Liver (tissue), 7 donors: ENCODE measurements at regions not wholly inside any gene's neighbourhood (a gene's known extent, or its start where the extent isn't known, plus 50 kb on each side); places are given as distances from the start of the nearest gene placed in this dataset.

Experiments used
- DNase-seq: peaks from one replicate; pipeline ENCODE4 v3.0.0-alpha.2; 2017; ENCODE audit warnings: low spot score
- H3K27ac ChIP-seq, 2 donors: one replicate each; pipeline ENCODE4 v1.7.0; 2013; ENCODE audit warnings: inconsistent platforms in 2 of 2, low read length in 2 of 2, control low read depth in 1 of 2, low read depth in 1 of 2, mild to moderate bottlenecking in 1 of 2
- H3K27me3 ChIP-seq, 4 donors: one replicate each; pipeline versions ENCODE4 v1.6.1 to v1.7.0; 2013; ENCODE audit warnings: low read length in 3 of 4, inconsistent platforms in 1 of 4, mild to moderate bottlenecking in 1 of 4, moderate library complexity in 1 of 4; ENCODE audit not compliant: control insufficient read depth in 4 of 4, insufficient read depth in 4 of 4
- H3K36me3 ChIP-seq, 4 donors: one replicate each; pipeline versions ENCODE4 v1.6.1 to v1.7.0; 2013; ENCODE audit warnings: low read length in 3 of 4, mild to moderate bottlenecking in 3 of 4, low read depth in 1 of 4, moderate library complexity in 1 of 4; ENCODE audit not compliant: control insufficient read depth in 4 of 4, insufficient read depth in 3 of 4
- H3K4me1 ChIP-seq, 4 donors: one replicate each; pipeline versions ENCODE4 v1.6.1 to v1.7.0; 2013; ENCODE audit warnings: low read length in 3 of 4, mild to moderate bottlenecking in 3 of 4, moderate library complexity in 1 of 4; ENCODE audit not compliant: control insufficient read depth in 4 of 4, insufficient read depth in 4 of 4
- H3K4me3 ChIP-seq, 3 donors: one replicate each; pipeline versions ENCODE4 v1.6.1 to v1.7.0; 2013; ENCODE audit warnings: low read length in 3 of 3, control low read depth in 1 of 3, low read depth in 1 of 3, mild to moderate bottlenecking in 1 of 3
- H3K9ac ChIP-seq, 2 donors: one replicate each; pipeline ENCODE4 v1.7.0; 2013; ENCODE audit warnings: low read length in 2 of 2, mild to moderate bottlenecking in 2 of 2, moderate library complexity in 2 of 2, control low read depth in 1 of 2, low read depth in 1 of 2
- H3K9me3 ChIP-seq, 4 donors: one replicate each; pipeline versions ENCODE4 v1.6.1 to v1.7.0; 2013; ENCODE audit warnings: low read length in 3 of 4; ENCODE audit not compliant: control insufficient read depth in 4 of 4
- EGR1 ChIP-seq, 2 donors: IDR thresholded peaks; 2 replicates each; pipeline ENCODE4 v1.6.1; 2016 to 2018; ENCODE audit warnings: antibody characterized with exemption in 2 of 2, low read depth in 2 of 2
- FOXA1 ChIP-seq: IDR thresholded peaks from 2 replicates; pipeline ENCODE4 v1.6.1; 2016; ENCODE audit warnings: antibody characterized with exemption
- FOXA2 ChIP-seq: IDR thresholded peaks from 2 replicates; pipeline ENCODE4 v1.6.1; 2016; ENCODE audit warnings: antibody characterized with exemption
- GABPA ChIP-seq, 2 donors: IDR thresholded peaks in 1 of 2; conservative IDR thresholded peaks in 1 of 2; 2 replicates each; pipeline ENCODE4 v1.6.1; 2016; ENCODE audit warnings: antibody characterized with exemption in 2 of 2, mild to moderate bottlenecking in 1 of 2, moderate library complexity in 1 of 2
- HNF4A ChIP-seq, 2 donors: conservative IDR thresholded peaks; 2 replicates each; pipeline ENCODE4 v1.6.1; 2016; ENCODE audit warnings: antibody characterized with exemption in 2 of 2, mild to moderate bottlenecking in 2 of 2
- HNF4G ChIP-seq: IDR thresholded peaks from 2 replicates; pipeline ENCODE4 v1.6.1; 2016; ENCODE audit warnings: antibody characterized with exemption
- JUND ChIP-seq, 2 donors: IDR thresholded peaks; 2 replicates each; pipeline ENCODE4 v1.6.1; 2016; ENCODE audit warnings: antibody characterized with exemption in 2 of 2
- MAX ChIP-seq: IDR thresholded peaks from 2 replicates; pipeline ENCODE4 v1.6.1; 2016; ENCODE audit warnings: antibody characterized with exemption
- NR2F2 ChIP-seq: IDR thresholded peaks from 2 replicates; pipeline ENCODE4 v1.6.1; 2016; ENCODE audit warnings: antibody characterized with exemption
- RAD21 ChIP-seq, 2 donors: IDR thresholded peaks; 2 replicates each; pipeline ENCODE4 v1.6.1; 2016; ENCODE audit warnings: antibody characterized with exemption in 2 of 2, mild to moderate bottlenecking in 2 of 2
- REST ChIP-seq: IDR thresholded peaks from 2 replicates; pipeline ENCODE4 v1.6.1; 2016; ENCODE audit warnings: antibody characterized with exemption, mild to moderate bottlenecking
- RXRA ChIP-seq, 2 donors: IDR thresholded peaks; 2 replicates each; pipeline ENCODE4 v1.6.1; 2017 to 2018; ENCODE audit warnings: antibody characterized with exemption in 2 of 2, mild to moderate bottlenecking in 1 of 2
- SP1 ChIP-seq: IDR thresholded peaks from 2 replicates; pipeline ENCODE4 v1.6.1; 2018; ENCODE audit warnings: antibody characterized with exemption, mild to moderate bottlenecking
- TAF1 ChIP-seq: conservative IDR thresholded peaks from 2 replicates; pipeline ENCODE4 v1.6.1; 2016; ENCODE audit warnings: antibody characterized with exemption, mild to moderate bottlenecking
- YY1 ChIP-seq: IDR thresholded peaks from 2 replicates; pipeline ENCODE4 v1.6.1; 2016; ENCODE audit warnings: antibody characterized with exemption, mild to moderate bottlenecking
- ZBTB33 ChIP-seq: IDR thresholded peaks from 2 replicates; pipeline ENCODE4 v1.6.1; 2016; ENCODE audit warnings: antibody characterized with exemption
- TF ChIP-seq, protein P1 (sequence below): IDR thresholded peaks from 2 replicates; pipeline ENCODE4 v1.6.1; 2016; ENCODE audit warnings: antibody characterized with exemption
- TF ChIP-seq, protein P2 (sequence below): fragments of 150-350 bp; IDR thresholded peaks from 2 replicates; pipeline ENCODE4 v1.5.1; 2017; ENCODE audit warnings: improper control_type of control experiment, low read depth, low read length; ENCODE audit not compliant: missing input control
- donor health status: healthy.
- donor health status: healthy.
- donor health status: healthy.
- donor health status: healthy.

GRCh38 chr3:117433427-117433826 lies 723.8 kb downstream of the TUSC7 start (continued):
- TF ChIP-seq, protein P1, sequence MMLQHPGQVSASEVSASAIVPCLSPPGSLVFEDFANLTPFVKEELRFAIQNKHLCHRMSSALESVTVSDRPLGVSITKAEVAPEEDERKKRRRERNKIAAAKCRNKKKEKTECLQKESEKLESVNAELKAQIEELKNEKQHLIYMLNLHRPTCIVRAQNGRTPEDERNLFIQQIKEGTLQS: no peak
- TF ChIP-seq YY1: no peak
- TF ChIP-seq FOXA2: no peak
- no peak for TF ChIP-seq HNF4G

DNA sequence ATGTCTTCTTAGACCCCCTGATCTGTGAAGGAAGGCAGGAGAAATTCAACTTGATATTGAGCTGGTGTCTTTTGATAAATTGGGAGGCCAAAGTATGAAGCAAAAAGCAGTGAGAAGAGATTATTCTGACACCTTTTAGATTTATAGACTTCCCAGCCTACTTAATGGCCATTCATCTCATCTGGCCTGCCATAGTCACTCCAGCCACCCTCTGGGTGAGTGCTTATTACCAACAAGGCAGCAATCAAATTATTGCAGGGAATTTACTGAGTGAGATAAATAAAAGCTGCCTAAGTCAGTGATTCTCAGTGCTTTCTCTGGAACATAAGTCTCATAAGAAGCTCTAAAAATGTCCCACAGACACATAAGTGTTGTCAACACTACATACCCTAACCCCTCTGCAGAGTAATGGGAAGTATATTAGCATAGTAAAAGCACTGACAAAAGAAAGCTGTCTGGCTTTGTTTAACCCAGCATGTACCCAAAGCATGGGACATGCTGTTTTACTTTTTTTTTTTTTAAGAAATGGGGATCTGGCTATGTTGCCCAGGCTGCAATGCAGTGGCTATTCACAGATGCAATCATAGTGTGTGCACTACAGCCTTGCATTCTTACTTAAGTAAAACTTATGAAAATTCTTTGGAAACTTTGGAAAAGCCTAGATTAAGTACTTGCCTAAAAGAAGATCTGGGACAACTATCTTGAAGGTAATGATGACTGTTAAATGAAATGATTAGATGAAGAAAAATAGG lies 725.3 kb downstream of the TUSC7 start:
- DNase-seq: no peak
- H3K27ac ChIP-seq: no peak overlapping the region
- no peaks in the 10 kb centered on the region for H3K4me1 ChIP-seq
- TF ChIP-seq ZBTB33 (no peak), YY1 (no peak), NR2F2 (no peak), FOXA2 (no peak), GABPA (IDR thresholded peaks at IDR 0.05 in 1 of 2, conservative IDR thresholded peaks at IDR 0.05 in 1 of 2) (no peak), EGR1 (IDR thresholded peaks at IDR 0.05; ENCODE audit: low read depth in 2 of 2) (no peak), RAD21 (IDR thresholded peaks at IDR 0.05) (no peak), RXRA (IDR thresholded peaks at IDR 0.05) (no peak), REST (no peak), HNF4A (conservative IDR thresholded peaks at IDR 0.05) (no peak), TAF1 (no peak), MAX (no peak), JUND (IDR thresholded peaks at IDR 0.05) (no peak), FOXA1 (no peak), SP1 (no peak), HNF4G (no peak)
- TF ChIP-seq, protein P2, sequence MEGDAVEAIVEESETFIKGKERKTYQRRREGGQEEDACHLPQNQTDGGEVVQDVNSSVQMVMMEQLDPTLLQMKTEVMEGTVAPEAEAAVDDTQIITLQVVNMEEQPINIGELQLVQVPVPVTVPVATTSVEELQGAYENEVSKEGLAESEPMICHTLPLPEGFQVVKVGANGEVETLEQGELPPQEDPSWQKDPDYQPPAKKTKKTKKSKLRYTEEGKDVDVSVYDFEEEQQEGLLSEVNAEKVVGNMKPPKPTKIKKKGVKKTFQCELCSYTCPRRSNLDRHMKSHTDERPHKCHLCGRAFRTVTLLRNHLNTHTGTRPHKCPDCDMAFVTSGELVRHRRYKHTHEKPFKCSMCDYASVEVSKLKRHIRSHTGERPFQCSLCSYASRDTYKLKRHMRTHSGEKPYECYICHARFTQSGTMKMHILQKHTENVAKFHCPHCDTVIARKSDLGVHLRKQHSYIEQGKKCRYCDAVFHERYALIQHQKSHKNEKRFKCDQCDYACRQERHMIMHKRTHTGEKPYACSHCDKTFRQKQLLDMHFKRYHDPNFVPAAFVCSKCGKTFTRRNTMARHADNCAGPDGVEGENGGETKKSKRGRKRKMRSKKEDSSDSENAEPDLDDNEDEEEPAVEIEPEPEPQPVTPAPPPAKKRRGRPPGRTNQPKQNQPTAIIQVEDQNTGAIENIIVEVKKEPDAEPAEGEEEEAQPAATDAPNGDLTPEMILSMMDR: no peak
- TF ChIP-seq, protein P1: no peak
- no peaks in the 10 kb centered on the region for H3K27me3 ChIP-seq
- H3K9ac ChIP-seq: no peak overlapping the region
- no peaks in the 10 kb centered on the region for H3K36me3 ChIP-seq
- H3K9me3 ChIP-seq: no peaks in the 10 kb centered on the region
- no peak overlapping the region for H3K4me3 ChIP-seq
